ENCODE measurements at regions not wholly inside any gene's neighbourhood (a gene's known extent, or its start where the extent isn't known, plus 50 kb on each side); places are given as distances from the start of the nearest gene placed in this dataset.

DNA sequence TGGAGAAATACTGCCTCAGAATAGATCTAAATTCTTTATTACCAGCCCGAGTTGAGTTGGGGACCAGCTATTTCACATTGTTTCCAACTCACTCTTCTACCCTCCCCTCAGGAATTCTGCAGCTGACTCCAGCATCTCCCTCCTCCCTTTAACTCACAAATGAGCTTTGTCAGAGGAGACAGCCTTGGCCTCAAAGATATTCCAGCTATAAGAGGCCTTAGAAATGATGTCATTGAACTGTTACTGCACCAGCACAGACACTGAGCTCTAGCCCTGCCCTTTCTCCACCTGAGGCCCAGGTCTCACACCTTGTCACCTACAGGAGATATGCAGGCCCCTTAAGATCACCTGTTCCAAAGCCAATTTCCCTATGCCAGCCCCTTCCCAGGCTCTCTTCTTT is 78.4 kb upstream of the ATP10B start:
- 0% methylated on average over 1 of the region's 1 CpG for WGBS (ENCODE audit: low lambda C conversion rate)
- ChIA-PET CTCF (no interaction called here), POLR2A (no interaction called here)
- no peaks in the 10 kb centered on the region for H3K4me1 ChIP-seq (ENCODE audit: control insufficient read depth in 1 of 2, insufficient read depth in 2 of 2, low read depth in 1 of 2, low read length in 1 of 2)
- no peaks in the 10 kb centered on the region for H3K9me2 ChIP-seq
- no peak overlapping the region for H3K9ac ChIP-seq
- no peaks in the 10 kb centered on the region for H3F3A ChIP-seq (replicated peaks; ENCODE audit: insufficient read depth)
- no peaks in the 10 kb centered on the region for H4K20me1 ChIP-seq (ENCODE audit: insufficient read depth)
- TF ChIP-seq FOXM1 (IDR thresholded peaks at IDR 0.05; ENCODE audit: low read depth) (no peak), TAF1 (IDR thresholded peaks at IDR 0.05; ENCODE audit: borderline replicate concordance, low read depth, low read length) (no peak), USF1 (IDR thresholded peaks at IDR 0.05; ENCODE audit: borderline replicate concordance, low read depth) (no peak)
- no peak overlapping the region for H3K27ac ChIP-seq (ENCODE audit: low read depth in 2 of 2, low read length in 1 of 2)
- H3K79me2 ChIP-seq (ENCODE audit: insufficient read depth), result no peaks in the 10 kb centered on the region
- no peak overlapping the region for H3K4me3 ChIP-seq (ENCODE audit: low read depth in 2 of 2, low read length in 1 of 2)
- no peak for DNase-seq
- H3K27me3 ChIP-seq (ENCODE audit: insufficient read depth), result no peaks in the 10 kb centered on the region
- no peak overlapping the region for H2AFZ ChIP-seq (ENCODE audit: low read depth)
- no peaks in the 10 kb centered on the region for H3K9me3 ChIP-seq
- H3K4me2 ChIP-seq, result no peak overlapping the region
- no peaks in the 10 kb centered on the region for H3K36me3 ChIP-seq (replicated peaks in 1 of 2; ENCODE audit: control insufficient read depth in 1 of 2, insufficient read depth in 2 of 2, low read length in 1 of 2)

DNA sequence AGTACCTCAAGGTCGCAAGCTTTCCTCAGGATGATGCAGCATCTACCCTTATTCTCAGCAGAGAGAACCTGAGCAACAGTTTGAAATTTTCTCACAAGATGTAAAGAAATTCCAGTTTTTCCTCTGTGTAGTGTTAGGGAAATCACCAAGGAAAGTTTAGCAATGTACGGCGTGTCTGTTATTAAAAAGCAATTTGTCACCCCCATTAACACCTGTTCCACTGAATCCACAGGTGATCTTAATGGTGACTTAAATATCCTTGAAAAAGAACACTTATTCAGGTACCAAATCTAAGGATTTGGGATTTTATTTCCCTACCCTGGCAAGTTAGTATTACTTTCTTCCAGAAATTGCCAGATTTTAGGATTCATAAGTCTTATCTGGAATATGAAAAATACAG is 77.9 kb upstream of the ATP10B start:
- no peak for DNase-seq
- Histone ChIP-seq H3K4me3 (ENCODE audit: low read depth in 2 of 2, low read length in 1 of 2) (no peak overlapping the region), H3K9me3 (no peaks in the 10 kb centered on the region), H3F3A (replicated peaks; ENCODE audit: insufficient read depth) (no peaks in the 10 kb centered on the region), H3K4me1 (ENCODE audit: control insufficient read depth in 1 of 2, insufficient read depth in 2 of 2, low read depth in 1 of 2, low read length in 1 of 2) (no peaks in the 10 kb centered on the region), H3K9ac (no peak overlapping the region), H3K27me3 (ENCODE audit: insufficient read depth) (no peaks in the 10 kb centered on the region), H3K27ac (ENCODE audit: low read depth in 2 of 2, low read length in 1 of 2) (no peak overlapping the region), H2AFZ (ENCODE audit: low read depth) (no peak overlapping the region), H4K20me1 (ENCODE audit: insufficient read depth) (no peaks in the 10 kb centered on the region), H3K79me2 (ENCODE audit: insufficient read depth) (no peaks in the 10 kb centered on the region), H3K9me2 (no peaks in the 10 kb centered on the region), H3K36me3 (replicated peaks in 1 of 2; ENCODE audit: control insufficient read depth in 1 of 2, insufficient read depth in 2 of 2, low read length in 1 of 2) (no peaks in the 10 kb centered on the region), H3K4me2 (no peak overlapping the region)
- POLR2A ChIA-PET, result no interaction called here
- TF ChIP-seq, protein P1, sequence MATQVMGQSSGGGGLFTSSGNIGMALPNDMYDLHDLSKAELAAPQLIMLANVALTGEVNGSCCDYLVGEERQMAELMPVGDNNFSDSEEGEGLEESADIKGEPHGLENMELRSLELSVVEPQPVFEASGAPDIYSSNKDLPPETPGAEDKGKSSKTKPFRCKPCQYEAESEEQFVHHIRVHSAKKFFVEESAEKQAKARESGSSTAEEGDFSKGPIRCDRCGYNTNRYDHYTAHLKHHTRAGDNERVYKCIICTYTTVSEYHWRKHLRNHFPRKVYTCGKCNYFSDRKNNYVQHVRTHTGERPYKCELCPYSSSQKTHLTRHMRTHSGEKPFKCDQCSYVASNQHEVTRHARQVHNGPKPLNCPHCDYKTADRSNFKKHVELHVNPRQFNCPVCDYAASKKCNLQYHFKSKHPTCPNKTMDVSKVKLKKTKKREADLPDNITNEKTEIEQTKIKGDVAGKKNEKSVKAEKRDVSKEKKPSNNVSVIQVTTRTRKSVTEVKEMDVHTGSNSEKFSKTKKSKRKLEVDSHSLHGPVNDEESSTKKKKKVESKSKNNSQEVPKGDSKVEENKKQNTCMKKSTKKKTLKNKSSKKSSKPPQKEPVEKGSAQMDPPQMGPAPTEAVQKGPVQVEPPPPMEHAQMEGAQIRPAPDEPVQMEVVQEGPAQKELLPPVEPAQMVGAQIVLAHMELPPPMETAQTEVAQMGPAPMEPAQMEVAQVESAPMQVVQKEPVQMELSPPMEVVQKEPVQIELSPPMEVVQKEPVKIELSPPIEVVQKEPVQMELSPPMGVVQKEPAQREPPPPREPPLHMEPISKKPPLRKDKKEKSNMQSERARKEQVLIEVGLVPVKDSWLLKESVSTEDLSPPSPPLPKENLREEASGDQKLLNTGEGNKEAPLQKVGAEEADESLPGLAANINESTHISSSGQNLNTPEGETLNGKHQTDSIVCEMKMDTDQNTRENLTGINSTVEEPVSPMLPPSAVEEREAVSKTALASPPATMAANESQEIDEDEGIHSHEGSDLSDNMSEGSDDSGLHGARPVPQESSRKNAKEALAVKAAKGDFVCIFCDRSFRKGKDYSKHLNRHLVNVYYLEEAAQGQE (IDR thresholded peaks at IDR 0.05; ENCODE audit: low read depth, low read length), result no peak
- TF ChIP-seq TEAD4 (IDR thresholded peaks at IDR 0.05; ENCODE audit: borderline replicate concordance, insufficient read depth), result no peak
- TF ChIP-seq FOSL2 (IDR thresholded peaks at IDR 0.05; ENCODE audit: borderline replicate concordance, low read depth), result no peak
- TF ChIP-seq ELF1 (IDR thresholded peaks at IDR 0.05), result no peak
- no peak for TF ChIP-seq USF2 (IDR thresholded peaks at IDR 0.05; ENCODE audit: borderline replicate concordance, low read depth, low read length)
- TF ChIP-seq FOXJ3 (CRISPR knock-in tag; IDR thresholded peaks at IDR 0.05), result no peak
- TF ChIP-seq EP300 (IDR thresholded peaks at IDR 0.05; ENCODE audit: borderline replicate concordance in 1 of 2, low read depth in 1 of 2, low read length in 1 of 2), result no peak
- 14% methylated on average over 3 of the region's 3 CpGs for WGBS (ENCODE audit: low lambda C conversion rate)
- CTCF ChIA-PET, result interaction anchor here (0.6 kb wide), 1 partner anchor 1389 kb away, joined by 3 read pairs; no protein-coding TSS in a partner anchor

Measured in SK-N-SH (cell line).